Peyer's patch (tissue), 4 donors: ENCODE measurements at regions not wholly inside any gene's neighbourhood (a gene's known extent, or its start where the extent isn't known, plus 50 kb on each side); places are given as distances from the start of the nearest gene placed in this dataset.

Source experiments
- CTCF ChIP-seq, 6 experiments: fragments of 450-650 bp in 4 of 6; fragments of 200-600 bp in 2 of 6; sonication (generic) in 1 of 6; IDR thresholded peaks; one replicate each; pipeline ENCODE4 v1.5.1; 2017 to 2019; ENCODE audit warnings: antibody characterized with exemption in 6 of 6, mild to moderate bottlenecking in 3 of 6, moderate library complexity in 1 of 6
- POLR2A ChIP-seq, 2 donors: fragments of 450-650 bp; IDR thresholded peaks; one replicate each; pipeline ENCODE4 v1.5.1; 2017; ENCODE audit warnings: antibody characterized with exemption in 2 of 2, mild to moderate bottlenecking in 2 of 2, moderate library complexity in 2 of 2

DNA sequence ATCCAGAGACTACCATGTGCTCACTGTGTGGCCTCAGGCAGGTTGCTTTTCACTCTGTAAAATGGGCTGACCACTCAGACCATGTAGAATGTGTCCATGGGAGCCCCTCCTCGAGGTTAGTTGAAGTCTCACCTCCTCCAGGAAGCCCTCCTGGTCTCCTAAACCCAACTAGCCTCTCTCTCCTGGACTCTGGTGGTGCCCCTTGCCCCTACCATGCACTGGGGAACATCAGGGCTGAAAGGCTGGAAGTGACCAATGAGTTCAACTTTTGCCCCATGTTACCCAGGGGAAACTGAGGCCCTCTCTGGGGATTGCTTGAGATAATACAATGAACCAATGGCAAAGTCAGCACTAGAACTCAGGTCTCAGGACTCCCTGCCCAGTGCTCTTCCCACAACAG is 69.2 kb upstream of the SLC6A6 start:
- no peak for TF ChIP-seq CTCF (IDR thresholded peaks at IDR 0.05)
- no peak for TF ChIP-seq POLR2A (IDR thresholded peaks at IDR 0.05)
